Vagina (tissue), 2 donors: ENCODE measurements at regions not wholly inside any gene's neighbourhood (a gene's known extent, or its start where the extent isn't known, plus 50 kb on each side); places are given as distances from the start of the nearest gene placed in this dataset.

Experiments used
- POLR2A ChIP-seq, 2 donors: fragments of 450-650 bp; IDR thresholded peaks; one replicate each; pipeline ENCODE4 v1.6.1; 2017; ENCODE audit warnings: antibody characterized with exemption in 2 of 2, mild to moderate bottlenecking in 2 of 2, moderate library complexity in 2 of 2
- POLR2AphosphoS5 ChIP-seq, 2 donors: sonication (generic); formaldehyde crosslinking; IDR thresholded peaks; one replicate each; pipeline ENCODE4 v1.9.0; 2017; ENCODE audit warnings: antibody characterized with exemption in 2 of 2, mild to moderate bottlenecking in 2 of 2, low read depth in 1 of 2; ENCODE audit not compliant: insufficient read depth in 1 of 2

GRCh38 chr2:60052601-60053000 is 500.9 kb downstream of the BCL11A start:
- no peak for TF ChIP-seq POLR2A (IDR thresholded peaks at IDR 0.05)
- no peak for TF ChIP-seq POLR2AphosphoS5 (IDR thresholded peaks at IDR 0.05; ENCODE audit: insufficient read depth in 1 of 2, low read depth in 1 of 2)
